ENCODE measurements at regions not wholly inside any gene's neighbourhood (a gene's known extent, or its start where the extent isn't known, plus 50 kb on each side); places are given as distances from the start of the nearest gene placed in this dataset.

DNA sequence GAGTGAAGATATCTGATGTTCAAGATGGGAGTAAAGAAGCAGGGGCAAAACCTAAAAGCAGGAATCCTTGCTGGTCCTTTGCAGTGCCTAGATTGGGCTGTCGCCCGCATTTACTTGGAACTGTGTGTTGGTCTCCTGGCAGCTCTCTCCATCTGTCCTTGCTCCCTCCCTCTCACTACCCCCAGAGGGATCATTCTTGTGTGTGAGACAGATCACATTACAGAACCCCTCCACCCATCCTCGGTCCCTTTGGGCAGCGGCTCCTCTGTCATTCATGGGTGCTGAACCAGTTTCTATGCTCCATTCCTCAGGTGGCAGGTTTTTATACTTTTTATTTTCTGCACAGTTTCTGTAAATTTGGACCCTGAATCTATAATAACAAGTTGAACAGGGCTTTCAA lies 99.4 kb upstream of the MYOCD start:
- Histone ChIP-seq H3K9ac (ENCODE audit: low read depth, low read length) (no peak overlapping the region), H3K4me1 (ENCODE audit: insufficient read depth, low read length) (peaks cover 9% of the 10 kb centered on the region), H3K27ac (ENCODE audit: low read depth, low read length) (no peak overlapping the region), H3K27me3 (ENCODE audit: insufficient read depth, low read length) (no peaks in the 10 kb centered on the region), H3K9me3 (ENCODE audit: insufficient read depth, low read depth, low read length) (no peaks in the 10 kb centered on the region), H3K36me3 (ENCODE audit: insufficient read depth, low read length) (no peaks in the 10 kb centered on the region), H3K4me3 (ENCODE audit: low read length) (no peak overlapping the region)
- 45% methylated on average over 4 of the region's 4 CpGs for WGBS

DNA sequence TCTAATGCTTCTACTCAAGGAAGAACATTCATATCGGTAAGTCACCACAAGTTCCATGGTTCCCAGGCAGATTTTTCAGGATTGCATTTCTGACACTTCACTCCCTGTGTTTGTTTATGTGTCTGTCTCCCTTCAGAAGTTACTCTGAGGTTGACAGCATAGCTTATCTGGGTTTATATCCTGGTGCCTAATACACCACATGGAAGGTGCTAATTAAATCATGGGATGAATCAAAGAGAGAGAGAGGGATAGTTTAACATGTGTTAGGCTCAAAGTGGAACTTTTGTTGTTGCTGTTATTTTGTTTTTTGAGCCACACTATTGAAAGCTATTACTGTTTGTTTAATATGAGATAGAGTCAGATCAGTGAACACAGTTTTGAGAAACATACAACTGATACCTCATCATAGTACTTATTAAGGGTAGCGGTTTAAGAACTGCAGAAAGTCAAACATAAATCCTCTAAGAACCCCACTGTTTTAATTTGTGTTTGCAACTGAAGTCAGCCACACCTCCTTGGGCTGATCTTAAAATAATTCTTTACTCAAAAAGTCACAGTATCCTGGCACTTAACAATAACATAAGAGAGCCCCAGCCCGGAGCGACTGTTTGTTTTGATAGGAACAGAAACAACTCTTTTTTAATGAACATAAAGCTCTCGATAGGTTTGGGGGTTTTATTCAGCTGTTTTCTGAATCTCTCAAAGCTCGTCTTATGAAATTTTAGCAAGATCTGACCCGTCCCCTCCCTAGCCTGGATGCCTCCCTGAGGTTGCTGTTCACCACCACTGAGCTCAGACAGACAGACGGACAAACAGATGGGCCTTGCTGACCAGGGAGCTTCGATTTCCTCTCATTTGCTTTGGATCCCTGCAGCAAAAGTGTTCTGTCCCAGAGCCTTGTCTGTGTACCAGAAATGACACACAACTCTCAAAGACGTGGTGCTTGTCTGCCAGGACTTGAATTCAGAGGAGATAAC lies 98.3 kb upstream of the MYOCD start:
- no peaks in the 10 kb centered on the region for H3K36me3 ChIP-seq (ENCODE audit: insufficient read depth, low read length)
- peaks cover 9% of the 10 kb centered on the region for H3K4me1 ChIP-seq (ENCODE audit: insufficient read depth, low read length)
- H3K27ac ChIP-seq (ENCODE audit: low read depth, low read length): no peak overlapping the region
- WGBS: 92% methylated on average over 10 of the region's 10 CpGs
- H3K9me3 ChIP-seq (ENCODE audit: insufficient read depth, low read depth, low read length): no peaks in the 10 kb centered on the region; the same call in 1 of the 2 replicates
- H3K9ac ChIP-seq (ENCODE audit: low read depth, low read length): no peak overlapping the region
- H3K27me3 ChIP-seq (ENCODE audit: insufficient read depth, low read length): no peaks in the 10 kb centered on the region
- no peak overlapping the region for H3K4me3 ChIP-seq (ENCODE audit: low read length)

DNA sequence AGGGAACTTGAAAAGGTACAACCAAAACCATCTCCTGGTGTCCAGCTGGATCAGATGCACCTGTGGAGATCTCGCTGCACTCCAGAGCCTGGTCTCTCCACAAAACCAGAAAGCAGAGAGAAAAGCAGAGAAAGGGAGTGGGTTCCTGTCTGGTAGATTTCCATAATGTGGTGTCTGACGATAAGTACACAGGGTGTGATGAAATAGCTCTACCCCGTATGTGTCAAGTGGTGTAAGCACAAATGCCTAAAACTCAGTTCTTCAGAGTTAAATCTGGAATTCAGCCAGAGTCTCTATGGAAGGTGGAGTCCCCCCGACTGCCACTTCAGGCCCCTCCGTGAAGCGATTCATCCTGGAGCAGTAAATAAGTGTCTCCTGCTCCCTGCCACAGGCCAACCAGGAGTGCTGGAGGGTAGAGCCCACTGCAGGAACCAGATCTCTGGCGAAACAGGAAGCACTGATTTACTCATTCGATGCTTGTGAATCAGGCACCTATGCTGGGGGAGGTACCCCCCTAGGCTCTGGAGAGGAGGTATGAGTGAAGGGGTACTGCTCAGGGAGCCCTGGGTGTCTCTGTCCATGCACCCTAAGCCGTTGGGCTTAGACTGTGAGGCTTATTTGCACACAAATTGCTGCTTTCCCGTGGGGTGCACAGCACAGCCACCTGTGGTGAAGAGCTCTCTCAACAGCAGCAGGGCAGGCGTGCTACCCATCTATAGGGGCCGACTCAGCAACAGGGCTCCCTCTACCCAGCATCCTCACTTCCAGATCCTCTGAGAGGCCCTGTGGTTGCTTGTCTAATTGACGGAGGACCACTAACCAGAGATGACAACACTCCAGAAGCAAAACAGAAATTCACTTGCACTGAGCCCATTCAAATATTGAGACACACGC lies 97.1 kb upstream of the MYOCD start:
- no peak overlapping the region for H3K27ac ChIP-seq (ENCODE audit: low read depth, low read length)
- no peaks in the 10 kb centered on the region for H3K27me3 ChIP-seq (ENCODE audit: insufficient read depth, low read length)
- WGBS: 84% methylated on average over 14 of the region's 14 CpGs
- no peaks in the 10 kb centered on the region for H3K36me3 ChIP-seq (ENCODE audit: insufficient read depth, low read length)
- no peak overlapping the region for H3K9ac ChIP-seq (ENCODE audit: low read depth, low read length)
- no peak overlapping the region for H3K4me3 ChIP-seq (ENCODE audit: low read length)
- H3K9me3 ChIP-seq (ENCODE audit: insufficient read depth, low read depth, low read length): no peaks in the 10 kb centered on the region; the same call in 1 of the 2 replicates
- peaks cover 9% of the 10 kb centered on the region for H3K4me1 ChIP-seq (ENCODE audit: insufficient read depth, low read length)

DNA sequence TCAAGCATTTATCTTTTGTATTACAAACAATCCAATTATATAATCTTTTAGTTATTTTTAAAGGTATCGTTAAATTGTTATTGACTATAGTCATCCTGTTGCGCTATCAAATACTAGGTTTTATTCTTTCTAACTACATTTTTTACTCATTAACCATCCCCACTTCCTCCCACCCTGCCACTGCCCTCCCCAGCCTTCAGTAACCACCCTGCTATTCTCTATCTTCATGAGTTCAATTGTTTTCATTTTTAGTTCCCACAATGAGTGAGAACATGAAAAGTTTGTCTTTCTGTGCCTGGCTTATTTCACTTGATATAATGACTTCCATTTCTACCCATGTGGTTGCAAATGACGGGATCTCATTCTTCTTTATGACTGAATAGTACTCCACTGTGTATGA lies 94.1 kb upstream of the MYOCD start:
- no peak overlapping the region for H3K27ac ChIP-seq (ENCODE audit: low read depth, low read length)
- peaks cover 7% of the 10 kb centered on the region for H3K4me1 ChIP-seq (ENCODE audit: insufficient read depth, low read length)
- H3K4me3 ChIP-seq (ENCODE audit: low read length): no peak overlapping the region
- no peaks in the 10 kb centered on the region; the same call in 1 of the 2 replicates for H3K9me3 ChIP-seq (ENCODE audit: insufficient read depth, low read depth, low read length)
- 100% methylated on average over 3 of the region's 3 CpGs for WGBS
- H3K27me3 ChIP-seq (ENCODE audit: insufficient read depth, low read length): no peaks in the 10 kb centered on the region
- no peaks in the 10 kb centered on the region for H3K36me3 ChIP-seq (ENCODE audit: insufficient read depth, low read length)
- H3K9ac ChIP-seq (ENCODE audit: low read depth, low read length): no peak overlapping the region

DNA sequence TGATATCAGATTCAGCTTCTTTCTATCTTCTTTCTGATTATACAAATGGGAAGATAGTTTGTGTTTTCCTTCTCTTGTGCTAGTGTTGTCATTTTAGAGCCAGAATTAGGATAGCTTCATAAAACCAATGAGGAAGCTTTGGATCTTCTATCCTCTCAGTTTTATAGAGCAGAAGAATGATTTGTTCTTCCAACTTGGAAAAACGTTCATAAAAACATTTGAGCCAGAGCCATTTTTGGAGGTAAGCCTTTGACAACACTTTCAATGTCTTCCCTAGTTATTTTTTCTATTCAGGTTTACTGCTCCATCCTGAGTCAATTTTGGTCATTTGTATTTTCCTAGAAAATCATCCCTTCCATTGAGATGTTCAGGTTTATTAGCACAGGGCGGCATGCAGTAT lies 91.2 kb upstream of the MYOCD start:
- Histone ChIP-seq H3K4me3 (ENCODE audit: low read length) (no peak overlapping the region), H3K27me3 (ENCODE audit: insufficient read depth, low read length) (no peaks in the 10 kb centered on the region), H3K27ac (ENCODE audit: low read depth, low read length) (no peak overlapping the region), H3K9me3 (ENCODE audit: insufficient read depth, low read depth, low read length) (no peaks in the 10 kb centered on the region; the same call in 1 of the 2 replicates), H3K36me3 (ENCODE audit: insufficient read depth, low read length) (no peaks in the 10 kb centered on the region), H3K9ac (ENCODE audit: low read depth, low read length) (no peak overlapping the region), H3K4me1 (ENCODE audit: insufficient read depth, low read length) (no peaks in the 10 kb centered on the region)
- 89% methylated on average over 2 of the region's 2 CpGs for WGBS

DNA sequence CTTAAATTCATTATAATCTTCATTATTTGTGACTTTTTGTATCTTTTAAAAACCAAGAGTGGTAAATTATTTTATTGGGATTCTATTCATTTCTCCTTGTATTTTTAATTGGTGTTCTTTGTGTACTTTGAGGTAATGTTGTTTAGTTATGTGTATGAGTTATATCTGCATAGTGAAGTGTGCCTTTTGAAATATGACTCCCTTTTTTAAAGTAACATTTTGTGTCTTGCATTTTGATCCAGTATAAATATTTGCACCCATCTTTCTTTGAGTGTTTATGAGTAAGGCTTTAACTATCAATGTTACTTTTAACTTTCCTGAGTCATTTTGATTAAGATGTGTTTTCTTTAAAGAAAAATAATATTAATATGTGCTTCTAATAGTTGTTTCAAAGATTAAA lies 90.0 kb upstream of the MYOCD start:
- no peaks in the 10 kb centered on the region for H3K36me3 ChIP-seq (ENCODE audit: insufficient read depth, low read length)
- no peaks in the 10 kb centered on the region for H3K27me3 ChIP-seq (ENCODE audit: insufficient read depth, low read length)
- H3K4me1 ChIP-seq (ENCODE audit: insufficient read depth, low read length): no peaks in the 10 kb centered on the region
- no peak overlapping the region for H3K27ac ChIP-seq (ENCODE audit: low read depth, low read length)
- no peak overlapping the region for H3K4me3 ChIP-seq (ENCODE audit: low read length)
- H3K9ac ChIP-seq (ENCODE audit: low read depth, low read length): no peak overlapping the region
- no peaks in the 10 kb centered on the region; the same call in 1 of the 2 replicates for H3K9me3 ChIP-seq (ENCODE audit: insufficient read depth, low read depth, low read length)

DNA sequence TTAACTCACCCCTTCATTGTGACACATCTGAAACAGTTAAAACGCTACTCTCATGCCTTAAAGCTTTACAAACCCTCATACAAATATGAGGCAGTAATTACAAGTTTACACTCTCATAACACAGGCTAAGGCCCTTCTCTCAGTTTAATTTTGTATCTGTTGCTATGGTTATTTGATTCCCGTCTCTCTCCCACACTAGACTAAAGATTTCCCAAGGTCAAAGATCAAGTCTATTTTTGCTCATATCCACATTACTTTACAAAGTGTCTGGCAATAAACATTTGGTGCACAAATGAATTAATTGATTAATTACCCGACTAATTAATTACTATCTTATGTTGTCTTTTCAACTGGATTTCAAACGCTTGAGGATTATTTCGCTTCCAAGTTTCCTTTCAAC lies 86.4 kb upstream of the MYOCD start:
- Histone ChIP-seq H3K4me1 (ENCODE audit: insufficient read depth, low read length) (no peaks in the 10 kb centered on the region), H3K36me3 (ENCODE audit: insufficient read depth, low read length) (no peaks in the 10 kb centered on the region), H3K9ac (ENCODE audit: low read depth, low read length) (no peak overlapping the region), H3K27ac (ENCODE audit: low read depth, low read length) (no peak overlapping the region), H3K9me3 (ENCODE audit: insufficient read depth, low read depth, low read length) (no peaks in the 10 kb centered on the region), H3K27me3 (ENCODE audit: insufficient read depth, low read length) (no peaks in the 10 kb centered on the region), H3K4me3 (ENCODE audit: low read length) (no peak overlapping the region)
- 94% methylated on average over 4 of the region's 5 CpGs for WGBS

DNA sequence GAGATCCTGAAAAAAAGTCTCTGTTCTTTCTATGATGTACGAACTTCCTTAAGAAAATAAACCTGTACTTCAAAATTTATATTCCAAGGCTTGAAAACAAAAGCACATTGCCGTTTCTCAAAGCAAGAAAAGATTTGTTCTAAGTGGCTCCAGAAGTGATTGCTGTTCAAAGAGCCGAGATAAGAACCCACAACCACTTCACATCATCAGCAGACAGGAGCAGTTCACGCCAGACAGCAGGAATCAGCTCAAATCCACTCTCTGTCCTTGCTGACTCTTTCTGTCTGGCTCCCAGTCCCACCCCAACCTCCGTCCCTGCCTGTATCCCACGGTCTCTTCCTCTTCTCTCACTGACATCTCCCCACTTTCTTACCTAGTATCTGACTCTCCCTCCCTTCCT lies 85.0 kb upstream of the MYOCD start:
- Histone ChIP-seq H3K4me3 (ENCODE audit: low read length) (no peak overlapping the region), H3K9me3 (ENCODE audit: insufficient read depth, low read depth, low read length) (no peaks in the 10 kb centered on the region), H3K9ac (ENCODE audit: low read depth, low read length) (no peak overlapping the region), H3K36me3 (ENCODE audit: insufficient read depth, low read length) (no peaks in the 10 kb centered on the region), H3K27me3 (ENCODE audit: insufficient read depth, low read length) (no peaks in the 10 kb centered on the region), H3K4me1 (ENCODE audit: insufficient read depth, low read length) (no peaks in the 10 kb centered on the region), H3K27ac (ENCODE audit: low read depth, low read length) (no peak overlapping the region)
- 85% methylated on average over 6 of the region's 6 CpGs for WGBS

DNA sequence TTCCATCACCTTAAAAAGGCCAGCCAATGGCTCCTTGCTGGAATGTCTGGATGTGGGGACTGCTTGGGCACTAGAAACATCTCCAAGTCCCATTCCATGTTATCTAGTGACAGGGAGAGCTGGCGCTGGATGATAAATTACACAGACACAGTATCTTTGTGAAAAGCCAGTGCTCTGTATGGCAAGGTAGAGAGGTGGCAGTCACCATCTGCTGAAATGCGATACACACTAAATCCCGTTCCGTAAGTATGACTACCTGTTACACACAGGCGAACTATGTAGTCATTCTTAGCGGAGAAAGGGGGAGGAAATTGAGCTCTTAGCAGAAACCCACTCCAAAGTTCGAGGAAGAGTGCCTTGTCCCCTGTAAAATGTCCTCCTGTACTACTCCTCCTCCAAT lies 81.0 kb upstream of the MYOCD start:
- Histone ChIP-seq H3K4me3 (ENCODE audit: low read length) (no peak overlapping the region), H3K9me3 (ENCODE audit: insufficient read depth, low read depth, low read length) (0 out of 2 replicates have a peak, but pooled peaks cover 3% of the 10 kb centered on the region), H3K4me1 (ENCODE audit: insufficient read depth, low read length) (no peaks in the 10 kb centered on the region), H3K27ac (ENCODE audit: low read depth, low read length) (no peak overlapping the region), H3K27me3 (ENCODE audit: insufficient read depth, low read length) (no peaks in the 10 kb centered on the region), H3K36me3 (ENCODE audit: insufficient read depth, low read length) (no peaks in the 10 kb centered on the region), H3K9ac (ENCODE audit: low read depth, low read length) (no peak overlapping the region)
- WGBS: 93% methylated on average over 7 of the region's 7 CpGs

DNA sequence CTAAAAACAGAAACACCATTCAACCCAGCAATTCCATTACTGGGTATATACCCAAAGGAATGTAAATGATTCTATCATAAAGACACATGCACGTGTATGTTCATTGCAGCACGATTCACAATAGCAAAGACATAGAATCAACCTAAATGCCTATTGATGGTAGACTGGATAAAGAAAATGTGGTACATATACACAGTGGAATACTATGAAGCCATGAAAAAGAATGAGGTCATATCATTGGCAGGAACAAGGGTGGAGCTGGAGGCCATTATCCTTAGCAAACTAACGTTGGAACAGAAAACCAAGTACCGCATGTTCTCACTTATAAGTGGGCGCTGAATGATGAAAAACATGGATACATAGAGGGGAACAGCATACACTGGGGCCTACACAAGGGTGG lies 77.2 kb upstream of the MYOCD start:
- WGBS: 98% methylated on average over 4 of the region's 5 CpGs
- Histone ChIP-seq H3K9me3 (ENCODE audit: insufficient read depth, low read depth, low read length) (0 out of 2 replicates have a peak, but pooled peaks cover 3% of the 10 kb centered on the region), H3K4me1 (ENCODE audit: insufficient read depth, low read length) (no peaks in the 10 kb centered on the region), H3K27me3 (ENCODE audit: insufficient read depth, low read length) (no peaks in the 10 kb centered on the region), H3K27ac (ENCODE audit: low read depth, low read length) (no peak overlapping the region), H3K36me3 (ENCODE audit: insufficient read depth, low read length) (no peaks in the 10 kb centered on the region), H3K4me3 (ENCODE audit: low read length) (no peak overlapping the region), H3K9ac (ENCODE audit: low read depth, low read length) (no peak overlapping the region)

DNA sequence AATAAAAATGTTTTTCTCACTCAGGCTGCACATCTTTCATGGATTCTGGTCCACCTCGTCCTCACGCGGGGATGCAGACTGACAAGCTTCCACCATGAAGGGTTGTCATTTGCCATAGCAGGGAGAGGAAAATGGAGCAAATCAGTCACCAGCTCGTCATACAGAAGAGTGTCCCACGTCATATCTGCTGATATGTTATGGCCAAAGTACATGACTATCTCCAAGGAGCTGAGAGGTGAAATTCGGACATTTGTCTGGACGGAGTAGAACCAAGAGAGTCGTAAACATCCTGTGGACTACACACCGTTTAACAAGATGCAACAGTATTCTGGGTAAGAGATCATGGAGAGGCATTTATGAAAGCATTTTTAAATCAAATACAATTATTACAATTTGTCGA lies 75.3 kb upstream of the MYOCD start:
- H3K9ac ChIP-seq (ENCODE audit: low read depth, low read length): no peak overlapping the region
- no peak overlapping the region for H3K27ac ChIP-seq (ENCODE audit: low read depth, low read length)
- 96% methylated on average over 10 of the region's 10 CpGs for WGBS
- H3K36me3 ChIP-seq (ENCODE audit: insufficient read depth, low read length): no peaks in the 10 kb centered on the region
- H3K4me1 ChIP-seq (ENCODE audit: insufficient read depth, low read length): no peaks in the 10 kb centered on the region
- 0 out of 2 replicates have a peak, but pooled peaks cover 3% of the 10 kb centered on the region for H3K9me3 ChIP-seq (ENCODE audit: insufficient read depth, low read depth, low read length)
- H3K27me3 ChIP-seq (ENCODE audit: insufficient read depth, low read length): no peaks in the 10 kb centered on the region
- H3K4me3 ChIP-seq (ENCODE audit: low read length): no peak overlapping the region

Measured in HUES64 (cell line).